ENCODE measurements at regions not wholly inside any gene's neighbourhood (a gene's known extent, or its start where the extent isn't known, plus 50 kb on each side); places are given as distances from the start of the nearest gene placed in this dataset.

DNA sequence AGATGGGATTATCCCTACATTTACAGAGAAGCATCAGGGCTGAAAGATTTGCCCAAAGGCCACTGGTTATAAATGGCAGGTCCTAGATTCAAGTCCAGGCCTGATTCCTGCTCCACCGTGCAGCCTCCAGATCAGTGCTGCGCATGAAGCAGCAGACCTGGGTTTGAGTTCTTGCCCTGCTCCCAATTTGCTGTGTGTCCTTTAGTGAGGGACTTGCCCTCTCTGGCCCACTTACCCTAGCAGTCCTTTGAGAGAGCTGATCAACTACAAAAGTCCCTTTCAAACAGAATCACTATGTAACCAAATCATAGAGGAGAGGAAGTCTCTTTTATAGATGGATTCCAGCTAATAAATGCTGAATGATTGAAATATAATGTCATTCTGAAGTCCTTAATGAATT, 200.4 kb downstream of the RAB11FIP4 start:
- no peaks in the 10 kb centered on the region for H3K27me3 ChIP-seq (ENCODE audit: control insufficient read depth, insufficient read depth, low read length)
- no peaks in the 10 kb centered on the region for H3K9me3 ChIP-seq (ENCODE audit: control insufficient read depth, insufficient read depth, low read length)
- no peaks in the 10 kb centered on the region for H3K4me1 ChIP-seq (ENCODE audit: control insufficient read depth, insufficient read depth, low read length)
- H3K27ac ChIP-seq (ENCODE audit: low read length): no peak overlapping the region
- H3K36me3 ChIP-seq (ENCODE audit: control insufficient read depth, insufficient read depth, low read length): no peaks in the 10 kb centered on the region
- no CpG with 5 or more reads among the region's 2 CpGs for WGBS (ENCODE audit: insufficient coverage, insufficient read length)
- DNase-seq (ENCODE audit: low read depth, low spot score): no peak
- no peak overlapping the region for H3K4me3 ChIP-seq (ENCODE audit: low read length)

DNA sequence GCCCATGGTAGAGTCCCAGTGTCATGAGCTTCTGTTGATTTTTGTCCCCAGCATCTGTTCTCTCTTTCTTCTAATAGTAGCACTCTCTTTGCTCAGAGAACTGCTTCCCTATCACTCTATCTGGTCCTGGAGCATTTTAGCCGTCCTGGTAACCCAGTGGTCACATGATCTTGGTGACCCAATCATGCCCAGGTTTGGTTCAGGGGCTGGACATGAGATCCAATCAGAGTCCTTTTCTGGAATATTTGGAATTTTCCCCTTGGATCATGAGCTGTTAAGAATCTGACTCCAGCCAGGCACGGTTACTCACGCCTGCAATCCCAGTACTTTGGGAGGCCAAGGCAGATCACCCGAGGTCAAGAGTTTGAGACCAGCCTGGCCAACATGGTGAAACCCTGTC, 197.0 kb downstream of the RAB11FIP4 start:
- Histone ChIP-seq H3K4me3 (ENCODE audit: low read length) (no peak overlapping the region), H3K27ac (ENCODE audit: low read length) (no peak overlapping the region), H3K27me3 (ENCODE audit: control insufficient read depth, insufficient read depth, low read length) (no peaks in the 10 kb centered on the region), H3K36me3 (ENCODE audit: control insufficient read depth, insufficient read depth, low read length) (no peaks in the 10 kb centered on the region), H3K9me3 (ENCODE audit: control insufficient read depth, insufficient read depth, low read length) (no peaks in the 10 kb centered on the region), H3K4me1 (ENCODE audit: control insufficient read depth, insufficient read depth, low read length) (no peaks in the 10 kb centered on the region)
- no CpG with 5 or more reads among the region's 4 CpGs for WGBS (ENCODE audit: insufficient coverage, insufficient read length)
- DNase-seq (ENCODE audit: low read depth, low spot score): no peak

DNA sequence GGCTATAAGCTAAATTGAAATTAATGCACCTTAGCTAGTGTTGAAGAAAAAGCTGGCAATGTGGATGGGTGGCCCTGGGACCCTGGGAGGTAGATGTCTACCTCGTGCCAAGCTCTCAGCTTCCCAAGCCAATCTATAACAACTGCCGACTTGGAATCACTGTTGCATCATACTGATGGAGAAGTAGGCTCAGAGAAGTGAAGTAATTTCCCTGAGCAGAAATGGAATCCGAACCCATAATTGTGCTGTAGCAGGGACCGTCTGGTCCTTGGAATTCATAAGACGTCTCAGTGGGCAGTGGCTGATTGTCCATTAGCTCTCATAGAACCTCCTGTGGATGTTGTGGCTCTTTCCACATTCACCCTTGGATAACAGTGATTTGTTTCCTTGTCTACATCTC, 196.6 kb downstream of the RAB11FIP4 start:
- no CpG with 5 or more reads among the region's 5 CpGs for WGBS (ENCODE audit: insufficient coverage, insufficient read length)
- no peaks in the 10 kb centered on the region for H3K36me3 ChIP-seq (ENCODE audit: control insufficient read depth, insufficient read depth, low read length)
- H3K4me3 ChIP-seq (ENCODE audit: low read length): no peak overlapping the region
- no peaks in the 10 kb centered on the region for H3K27me3 ChIP-seq (ENCODE audit: control insufficient read depth, insufficient read depth, low read length)
- no peaks in the 10 kb centered on the region for H3K4me1 ChIP-seq (ENCODE audit: control insufficient read depth, insufficient read depth, low read length)
- H3K27ac ChIP-seq (ENCODE audit: low read length): no peak overlapping the region
- H3K9me3 ChIP-seq (ENCODE audit: control insufficient read depth, insufficient read depth, low read length): no peaks in the 10 kb centered on the region
- no peak for DNase-seq (ENCODE audit: low read depth, low spot score)
